Mucosa of descending colon (tissue), 3 donors: ENCODE measurements at regions not wholly inside any gene's neighbourhood (a gene's known extent, or its start where the extent isn't known, plus 50 kb on each side); places are given as distances from the start of the nearest gene placed in this dataset.
A peak's percentile ranks its signal among the peaks of the same experiment; 100 is the strongest.

Experiments
- ATAC-seq: fragments of 200-7000 bp; cut with Tn5 transposase; one replicate; pipeline ENCODE4 v1.9.1; 2020; ENCODE audit warnings: mild to moderate bottlenecking, moderate library complexity
- DNase-seq, 3 donors: peaks; one replicate each; pipeline ENCODE4 v3.0.0-alpha.2; 2020
- H3K36me3 ChIP-seq: fragments of 200-600 bp; one replicate; pipeline ENCODE4 v1.8.0; 2021; ENCODE audit warnings: low read depth, mild to moderate bottlenecking
- H3K4me1 ChIP-seq: fragments of 200-600 bp; one replicate; pipeline ENCODE4 v1.8.0; 2021; ENCODE audit warnings: low read depth, mild to moderate bottlenecking
- H3K4me3 ChIP-seq: fragments of 200-600 bp; one replicate; pipeline ENCODE4 v1.8.0; 2021; ENCODE audit warnings: mild to moderate bottlenecking
- H3K9me3 ChIP-seq: fragments of 200-600 bp; one replicate; pipeline ENCODE4 v1.8.0; 2021; ENCODE audit warnings: mild to moderate bottlenecking
- intact Hi-C, 2 donors: fragments of 100-400 bp; cut with DNase I in 1 of 2; cut with micrococcal nuclease in 1 of 2; formaldehyde crosslinking; loops; one replicate each; pipeline versions ENCODE4 v1.11.0 to v1.11.1; 2022; cut with DNase I, micrococcal nuclease
- TF ChIP-seq, protein P1 (sequence below): fragments of 200-600 bp; IDR thresholded peaks from one replicate; pipeline ENCODE4 v1.8.0; 2022; ENCODE audit warnings: antibody characterized with exemption, mild to moderate bottlenecking
- donor health status: DM: no; HTN: no; CAD: no; lungs with moderate emphysema.
- donor health status: DM: no; HTN: no; CAD: no.
- donor health status: DM: no; HTN: yes; CAD: no.

DNA sequence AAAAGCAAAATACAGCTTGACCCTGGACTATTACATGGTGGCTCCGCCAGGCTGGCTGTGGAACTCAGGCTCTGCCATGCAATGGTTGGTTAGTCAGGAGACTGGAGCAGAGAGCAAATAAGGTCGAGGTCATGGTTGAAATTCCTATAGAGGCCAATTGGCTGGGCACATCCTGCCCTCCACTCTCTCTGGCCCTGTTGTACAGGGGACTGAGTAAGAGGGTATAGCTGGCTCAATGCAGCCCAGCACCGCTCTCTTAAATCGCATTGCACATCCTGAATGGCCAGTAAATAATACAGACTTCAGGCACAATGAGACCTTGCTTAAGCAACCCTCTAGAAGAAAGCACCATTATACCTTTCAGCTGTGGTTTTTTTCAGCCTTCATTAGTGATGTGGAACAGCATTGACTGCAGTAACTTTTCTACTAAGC is 59.3 kb upstream of the PPP2R5A start:
- TF ChIP-seq, protein P1, sequence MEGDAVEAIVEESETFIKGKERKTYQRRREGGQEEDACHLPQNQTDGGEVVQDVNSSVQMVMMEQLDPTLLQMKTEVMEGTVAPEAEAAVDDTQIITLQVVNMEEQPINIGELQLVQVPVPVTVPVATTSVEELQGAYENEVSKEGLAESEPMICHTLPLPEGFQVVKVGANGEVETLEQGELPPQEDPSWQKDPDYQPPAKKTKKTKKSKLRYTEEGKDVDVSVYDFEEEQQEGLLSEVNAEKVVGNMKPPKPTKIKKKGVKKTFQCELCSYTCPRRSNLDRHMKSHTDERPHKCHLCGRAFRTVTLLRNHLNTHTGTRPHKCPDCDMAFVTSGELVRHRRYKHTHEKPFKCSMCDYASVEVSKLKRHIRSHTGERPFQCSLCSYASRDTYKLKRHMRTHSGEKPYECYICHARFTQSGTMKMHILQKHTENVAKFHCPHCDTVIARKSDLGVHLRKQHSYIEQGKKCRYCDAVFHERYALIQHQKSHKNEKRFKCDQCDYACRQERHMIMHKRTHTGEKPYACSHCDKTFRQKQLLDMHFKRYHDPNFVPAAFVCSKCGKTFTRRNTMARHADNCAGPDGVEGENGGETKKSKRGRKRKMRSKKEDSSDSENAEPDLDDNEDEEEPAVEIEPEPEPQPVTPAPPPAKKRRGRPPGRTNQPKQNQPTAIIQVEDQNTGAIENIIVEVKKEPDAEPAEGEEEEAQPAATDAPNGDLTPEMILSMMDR: no peak
- H3K36me3 ChIP-seq: no peaks in the 10 kb centered on the region
- intact Hi-C loops: no loop called here
- no peak overlapping the region for H3K4me3 ChIP-seq
- ATAC-seq (no peak), DNase-seq (no peak)
- no peaks in the 10 kb centered on the region for H3K4me1 ChIP-seq
- no peaks in the 10 kb centered on the region for H3K9me3 ChIP-seq

DNA sequence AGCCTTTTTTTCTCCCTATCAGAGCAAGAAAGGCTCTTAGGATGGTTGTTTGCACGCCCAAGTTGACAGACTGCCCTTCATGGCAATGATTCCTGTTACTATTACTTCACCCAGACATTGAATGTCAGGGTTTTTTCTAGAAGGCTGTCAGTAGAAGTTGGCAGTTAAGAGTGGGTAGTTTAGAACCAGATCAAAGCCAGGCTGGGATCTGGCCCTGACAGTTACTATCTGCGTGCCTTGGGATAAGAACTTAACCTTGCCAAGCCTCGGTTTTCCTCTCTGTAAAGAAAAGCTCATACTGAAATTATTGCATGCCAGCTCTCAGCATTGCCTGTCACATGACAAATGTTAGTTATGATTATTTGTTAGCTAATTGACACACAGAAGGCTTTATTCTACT is 58.7 kb upstream of the PPP2R5A start:
- DNase-seq: no peak
- no peak for ATAC-seq
- no peaks in the 10 kb centered on the region for H3K36me3 ChIP-seq
- intact Hi-C loops: no loop called here
- H3K9me3 ChIP-seq: no peaks in the 10 kb centered on the region
- no peaks in the 10 kb centered on the region for H3K4me1 ChIP-seq
- TF ChIP-seq, protein P1: no peak
- no peak overlapping the region for H3K4me3 ChIP-seq

DNA sequence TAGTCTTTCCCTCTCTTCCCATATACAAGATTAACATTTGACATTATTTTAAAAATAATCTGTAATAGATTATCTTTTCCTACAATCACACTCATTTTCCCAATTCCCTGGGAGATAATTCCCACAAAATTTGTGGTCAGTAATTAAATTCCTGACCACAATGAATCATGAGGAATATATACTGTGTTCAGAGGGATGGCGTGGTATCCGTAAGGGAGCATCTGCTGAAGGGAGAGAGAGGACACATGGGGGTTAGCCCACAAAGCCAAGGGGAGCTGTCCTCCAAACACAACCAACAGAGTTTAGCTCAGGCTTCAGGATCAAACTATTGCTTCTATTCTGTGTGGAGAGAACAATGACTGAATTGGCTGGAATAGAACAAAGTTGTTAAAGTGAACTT is 57.1 kb upstream of the PPP2R5A start:
- H3K4me1 ChIP-seq: no peaks in the 10 kb centered on the region
- H3K36me3 ChIP-seq: no peaks in the 10 kb centered on the region
- H3K9me3 ChIP-seq: no peaks in the 10 kb centered on the region
- no peak for DNase-seq
- ATAC-seq: no peak
- TF ChIP-seq, protein P1: no peak
- intact Hi-C loops: no loop called here
- no peak overlapping the region for H3K4me3 ChIP-seq

- peak; percentile 46 for ATAC-seq
- Histone ChIP-seq H3K36me3 (no peaks in the 10 kb centered on the region), H3K9me3 (no peaks in the 10 kb centered on the region), H3K4me3 (no peak overlapping the region), H3K4me1 (no peaks in the 10 kb centered on the region)
- TF ChIP-seq, protein P1: no peak
- intact Hi-C loops: no loop called here
- no peak for DNase-seq
Measured at GRCh38 chr1:212228591-212229119, 56.6 kb upstream of the PPP2R5A start.

GRCh38 chr1:212229654-212230053 is 55.6 kb upstream of the PPP2R5A start:
- no peak overlapping the region for H3K4me3 ChIP-seq
- H3K4me1 ChIP-seq: peaks cover under 1% of the 10 kb centered on the region
- TF ChIP-seq, protein P1: no peak
- ATAC-seq: no peak
- no peaks in the 10 kb centered on the region for H3K9me3 ChIP-seq
- no peak for DNase-seq
- intact Hi-C loops: no loop called here
- H3K36me3 ChIP-seq: no peaks in the 10 kb centered on the region

DNA sequence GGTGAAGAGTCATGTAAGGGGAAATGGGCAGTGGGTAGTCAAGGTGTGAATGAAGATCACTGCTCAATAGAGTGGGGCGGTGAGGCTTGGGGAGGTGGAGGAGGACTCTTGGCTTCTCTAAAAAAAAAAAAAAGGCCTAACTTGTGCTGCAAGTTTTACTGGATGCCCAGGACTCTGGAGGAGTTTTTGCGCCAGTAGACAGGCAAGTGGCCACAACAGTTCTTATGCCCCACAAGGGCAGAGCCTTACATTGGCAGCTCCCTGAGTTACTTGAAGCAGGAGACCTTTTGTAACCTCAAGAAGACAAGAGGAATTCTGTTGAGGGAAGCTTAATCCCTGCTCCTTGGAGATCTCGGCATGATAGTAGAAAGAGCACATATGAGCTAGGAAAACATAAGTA is 54.9 kb upstream of the PPP2R5A start:
- no peak for ATAC-seq
- Histone ChIP-seq H3K9me3 (no peaks in the 10 kb centered on the region), H3K4me3 (no peak overlapping the region), H3K4me1 (peaks cover 8% of the 10 kb centered on the region), H3K36me3 (no peaks in the 10 kb centered on the region)
- DNase-seq: no peak
- TF ChIP-seq, protein P1: no peak
- intact Hi-C loops: no loop called here
